Endothelial cell of umbilical vein (primary cell): ENCODE measurements at regions not wholly inside any gene's neighbourhood (a gene's known extent, or its start where the extent isn't known, plus 50 kb on each side); places are given as distances from the start of the nearest gene placed in this dataset.

Experiments
- BruUV-seq: library from RNA; stranded (reverse); fragments of 400-500 nt; replicated peaks from 2 replicates; lab custom pipeline; 2021; lab: Mats Ljungman, UMichigan
- CTCF ChIA-PET: fragments of 300-600, 350-600 bp; sonication (Branson Sonifier 250); formaldehyde crosslinking; loops from one replicate; lab custom pipeline; 2021; ENCODE audit warnings: antibody characterized with exemption, inconsistent platforms; lab: Charles Lee
- POLR2A ChIA-PET: fragments of 300-600, 350-600 bp; sonication (Branson Sonifier 250); formaldehyde crosslinking; loops from one replicate; lab custom pipeline; 2021; ENCODE audit warnings: antibody characterized with exemption, inconsistent platforms; lab: Charles Lee
- DNase-seq: peaks from one replicate; pipeline ENCODE4 v3.0.0-alpha.2; 2011; ENCODE audit warnings: low read depth, low spot score
- FAIRE-seq: peaks from 2 replicates; lab custom pipeline; 2011; peaks lifted over from hg19 to GRCh38; lab: Jason Lieb, UNC
- H2AFZ ChIP-seq: 2 replicates; pipeline ENCODE4 v1.6.0; 2012; ENCODE audit warnings: low read depth, low read length, control low read depth, inconsistent platforms
- H3K27ac ChIP-seq: 2 replicates; pipeline ENCODE4 v1.5.1; 2011; ENCODE audit warnings: low read depth, mild to moderate bottlenecking, control low read depth, low read length, moderate library complexity; ENCODE audit not compliant: insufficient read depth
- H3K27me3 ChIP-seq, 2 experiments: 2 replicates each; pipeline versions ENCODE4 v1.6.0 to v1.6.1; 2011; ENCODE audit warnings: low read length in 2 of 2, mixed read lengths in 1 of 2; ENCODE audit not compliant: control insufficient read depth in 2 of 2, insufficient read depth in 2 of 2
- H3K36me3 ChIP-seq, 2 experiments: 2 replicates in 1 of 2; 3 replicates in 1 of 2; pipeline ENCODE4 v1.5.1; 2011; ENCODE audit warnings: low read length in 2 of 2, mild to moderate bottlenecking in 1 of 2, moderate library complexity in 1 of 2; ENCODE audit not compliant: control insufficient read depth in 2 of 2, insufficient read depth in 2 of 2; ENCODE audit errors: extremely low read depth in 1 of 2
- H3K4me1 ChIP-seq: 3 replicates; pipeline ENCODE4 v1.5.1; 2011; ENCODE audit warnings: mild to moderate bottlenecking, low read length; ENCODE audit not compliant: control insufficient read depth, insufficient read depth; ENCODE audit errors: extremely low read depth
- H3K4me2 ChIP-seq: 2 replicates; pipeline ENCODE4 v1.6.1; 2011; ENCODE audit warnings: low read length, control low read depth, mixed read lengths; ENCODE audit not compliant: insufficient read depth
- H3K4me3 ChIP-seq, 3 experiments: fragments of 200-600 bp in 1 of 3; sonication (generic), shearing (Covaris generic) in 1 of 3; replicated peaks in 1 of 3; 2 replicates each; pipeline ENCODE4 v1.5.1; 2011 to 2016; ENCODE audit warnings: control low read depth in 3 of 3, low read length in 3 of 3, mild to moderate bottlenecking in 2 of 3, inconsistent platforms in 1 of 3, low read depth in 1 of 3, moderate library complexity in 1 of 3; ENCODE audit not compliant: insufficient read depth in 1 of 3
- H3K79me2 ChIP-seq: 2 replicates; pipeline ENCODE4 v1.6.0; 2012; ENCODE audit warnings: low read length, inconsistent platforms; ENCODE audit not compliant: control insufficient read depth, insufficient read depth
- H3K9ac ChIP-seq: replicated peaks from 2 replicates; pipeline ENCODE3; 2011; ENCODE audit warnings: low read length, control low read depth; ENCODE audit not compliant: insufficient read depth; ENCODE audit errors: extremely low read depth
- H3K9me1 ChIP-seq: replicated peaks from 3 replicates; pipeline ENCODE4 v1.6.0; 2011; ENCODE audit warnings: mild to moderate bottlenecking, low read length; ENCODE audit not compliant: control insufficient read depth, insufficient read depth; ENCODE audit errors: extremely low read depth
- H3K9me3 ChIP-seq: replicated peaks from 2 replicates; pipeline ENCODE4 v1.5.1; 2012; ENCODE audit warnings: low read length, inconsistent platforms; ENCODE audit not compliant: control insufficient read depth, insufficient read depth
- H4K20me1 ChIP-seq: replicated peaks from 2 replicates; pipeline ENCODE3; 2011; ENCODE audit warnings: mild to moderate bottlenecking, low read length; ENCODE audit not compliant: control insufficient read depth, insufficient read depth; ENCODE audit errors: extremely low read depth
- FOS ChIP-seq: IDR thresholded peaks from 2 replicates; pipeline ENCODE4 v1.6.1; 2011; ENCODE audit warnings: mild to moderate bottlenecking, low read length, moderate library complexity, borderline replicate concordance; ENCODE audit not compliant: insufficient read depth
- GATA2 ChIP-seq: IDR thresholded peaks from 2 replicates; pipeline ENCODE4 v1.7.0; 2011; ENCODE audit warnings: low read depth, mild to moderate bottlenecking, moderate library complexity, mixed read lengths, low read length; ENCODE audit not compliant: insufficient read length, insufficient read depth
- JUN ChIP-seq: IDR thresholded peaks from 2 replicates; pipeline ENCODE4 v1.6.1; 2011; ENCODE audit warnings: borderline replicate concordance, low read depth; ENCODE audit not compliant: insufficient read length, insufficient read depth
- POLR2A ChIP-seq: IDR thresholded peaks from 2 replicates; pipeline ENCODE4 v1.6.1; 2012; ENCODE audit warnings: low read depth, mild to moderate bottlenecking, control low read depth, low read length
- dilution Hi-C: fragments of 300-500 bp; cut with MboI; formaldehyde crosslinking; loops from one replicate; pipeline ENCODE4 v1.15.0; 2019; ENCODE audit warnings: low sequenced_read_pairs; ENCODE audit not compliant: extremely low pct_ligation_motif_present
- intact Hi-C: fragments of 100-400 bp; cut with micrococcal nuclease; formaldehyde crosslinking; loops from one replicate; pipeline ENCODE4 v1.10.0; 2022

DNA sequence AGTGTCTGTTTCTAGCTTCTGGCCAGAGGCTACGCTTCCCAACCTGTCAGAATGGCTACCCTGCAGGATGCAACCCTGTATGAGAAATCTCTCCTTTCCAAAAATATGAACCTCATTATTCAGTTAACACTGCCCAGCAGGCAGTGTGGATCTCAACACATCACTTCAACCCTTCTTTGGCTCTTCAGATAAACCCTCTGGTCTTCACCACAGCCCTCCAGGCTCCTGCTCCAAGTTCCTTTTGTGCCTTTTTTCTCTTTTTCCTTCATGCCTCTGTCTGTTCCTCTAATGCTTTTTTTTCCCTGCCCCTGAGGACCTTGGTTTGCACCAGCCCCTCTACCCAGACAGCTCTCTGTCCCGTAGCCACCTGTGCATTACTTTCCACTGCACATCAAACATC lies 207.4 kb downstream of the MYLK4 start:
- CTCF ChIA-PET: no interaction called here
- intact Hi-C loops: no loop called here

DNA sequence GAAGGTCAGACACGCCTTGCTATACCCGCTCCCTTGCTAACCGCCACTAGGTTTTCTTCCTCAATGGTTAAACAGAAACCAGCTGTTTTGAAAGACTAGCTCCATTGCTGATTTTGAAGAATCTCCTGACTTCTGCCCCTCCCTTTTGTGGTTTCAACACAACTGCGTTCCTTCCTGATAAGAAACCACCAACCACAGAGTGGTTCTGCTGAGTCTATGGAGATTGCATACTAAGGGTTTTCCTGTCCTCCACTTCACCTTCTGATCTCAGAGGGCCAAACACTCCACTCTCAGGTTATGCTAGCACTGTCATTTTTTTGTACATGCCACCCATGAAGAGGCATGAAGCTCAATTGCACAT lies 207.9 kb downstream of the MYLK4 start:
- no peak overlapping the region for H2AFZ ChIP-seq
- ChIA-PET POLR2A (no interaction called here), CTCF (no interaction called here)
- no peaks in the 10 kb centered on the region for H3K9me3 ChIP-seq
- no peaks in the 10 kb centered on the region for H3K27me3 ChIP-seq
- H3K79me2 ChIP-seq: no peaks in the 10 kb centered on the region
- FAIRE-seq (no peak), DNase-seq (no peak)
- H3K36me3 ChIP-seq: no peaks in the 10 kb centered on the region
- TF ChIP-seq POLR2A: no peak
- TF ChIP-seq JUN: no peak
- TF ChIP-seq GATA2: no peak
- intact Hi-C loops (no loop called here), dilution Hi-C loops (no loop called here)
- H3K9me1 ChIP-seq: no peaks in the 10 kb centered on the region
- no peak overlapping the region for H3K4me2 ChIP-seq
- no peak overlapping the region for H3K27ac ChIP-seq
- H3K4me1 ChIP-seq: no peaks in the 10 kb centered on the region
- H3K9ac ChIP-seq: no peak overlapping the region
- BruUV-seq: no TSS peak
- H3K4me3 ChIP-seq: no peak overlapping the region
- no peaks in the 10 kb centered on the region for H4K20me1 ChIP-seq

More for the DNA sequence above, 207.4 kb downstream of the MYLK4 start:
- Histone ChIP-seq H3K4me3 (no peak overlapping the region), H3K27me3 (peaks cover 0 to 1% of the 10 kb centered on the region in 2 experiments), H3K4me1 (no peaks in the 10 kb centered on the region), H3K9me1 (no peaks in the 10 kb centered on the region), H3K9ac (no peak overlapping the region), H3K27ac (no peak overlapping the region), H3K9me3 (no peaks in the 10 kb centered on the region), H3K79me2 (no peaks in the 10 kb centered on the region), H4K20me1 (no peaks in the 10 kb centered on the region), H3K36me3 (no peaks in the 10 kb centered on the region), H3K4me2 (no peak overlapping the region), H2AFZ (no peak overlapping the region)
- TF ChIP-seq JUN (no peak), FOS (no peak)
- POLR2A ChIA-PET: interaction anchor here (0.5 kb wide), 1 partner anchor 164 kb away, joined by 6 read pairs; no protein-coding TSS in a partner anchor
- dilution Hi-C loops: no loop called here
- no peak for FAIRE-seq
- DNase-seq: no peak
- BruUV-seq: no TSS peak
